K562 (cell line): ENCODE measurements at regions not wholly inside any gene's neighbourhood (a gene's known extent, or its start where the extent isn't known, plus 50 kb on each side); places are given as distances from the start of the nearest gene placed in this dataset.

ENCODE experiments used
- ATAC-seq: fragments of 200-7000 bp; cut with Tn5 transposase; 3 replicates; pipeline ENCODE4 v1.9.1; 2020; ENCODE audit warnings: moderate library complexity
- BruUV-seq: library from RNA; stranded (reverse); fragments of 400-500 nt; replicated peaks from 2 replicates; lab custom pipeline; 2021; lab: Mats Ljungman, UMichigan
- CTCF ChIA-PET: fragments of 300-600 bp; formaldehyde crosslinking; extraction: SDS; loops from one replicate; lab custom pipeline; 2021; ENCODE audit warnings: low intra/inter-chr PET ratio; lab: Yijun Ruan, JAX
- POLR2A ChIA-PET: fragments of 300-600, 350-650 bp; sonication (Branson Sonifier 250); formaldehyde crosslinking; extraction: SDS; loops from one replicate; lab custom pipeline; 2021; ENCODE audit warnings: antibody characterized with exemption, inconsistent platforms; lab: Yijun Ruan, JAX
- DNase-seq, 4 experiments: peaks; one replicate each; pipeline versions ENCODE4 v3.0.0 to v3.0.0-alpha.2; 2011 to 2018; ENCODE audit warnings: low spot score in 3 of 4, mixed read lengths in 3 of 4; ENCODE audit errors: extremely low read depth in 1 of 4
- FAIRE-seq: peaks from 2 replicates; lab custom pipeline; 2011; peaks lifted over from hg19 to GRCh38; lab: Jason Lieb, UNC
- H2AFZ ChIP-seq: 2 replicates; pipeline ENCODE4 v1.6.0; 2011; ENCODE audit warnings: low read depth, low read length, control low read depth, inconsistent platforms
- H3K27ac ChIP-seq: fragments of 200-600 bp; 3 replicates; pipeline ENCODE4 v1.8.0; 2011; ENCODE audit warnings: low read depth, mild to moderate bottlenecking, control low read depth, inconsistent platforms, low read length, moderate library complexity, mixed read lengths; ENCODE audit errors: extremely low read depth
- H3K27me3 ChIP-seq, 2 experiments: fragments of 300-600 bp in 1 of 2; 2 replicates in 1 of 2; 3 replicates in 1 of 2; pipeline versions ENCODE4 v1.6.0 to v1.8.0; 2011; ENCODE audit warnings: inconsistent platforms in 2 of 2, low read length in 2 of 2, mild to moderate bottlenecking in 1 of 2, mixed read lengths in 1 of 2, moderate library complexity in 1 of 2; ENCODE audit not compliant: control insufficient read depth in 2 of 2, insufficient read depth in 2 of 2
- H3K36me3 ChIP-seq: fragments of 300-600 bp; 3 replicates; pipeline ENCODE4 v1.8.0; 2011; ENCODE audit warnings: mild to moderate bottlenecking, low read length, inconsistent platforms; ENCODE audit not compliant: control insufficient read depth, insufficient read depth
- H3K4me1 ChIP-seq, 2 experiments: fragments of 200-600 bp in 1 of 2; replicated peaks in 1 of 2; 2 replicates in 1 of 2; 3 replicates in 1 of 2; pipeline versions ENCODE4 v1.5.1 to v1.8.0; 2011; ENCODE audit warnings: inconsistent platforms in 2 of 2, low read length in 2 of 2, mild to moderate bottlenecking in 1 of 2, mixed read lengths in 1 of 2, moderate library complexity in 1 of 2; ENCODE audit not compliant: control insufficient read depth in 2 of 2, insufficient read depth in 2 of 2
- H3K4me2 ChIP-seq: 2 replicates; pipeline ENCODE4 v1.6.1; 2011; ENCODE audit warnings: low read length, control low read depth, inconsistent platforms, mixed read lengths; ENCODE audit not compliant: insufficient read depth
- H3K4me3 ChIP-seq: fragments of 200-600 bp; sonication (generic), shearing (Covaris generic); 2 replicates; pipeline ENCODE4 v1.5.1; 2016; ENCODE audit warnings: control low read depth, inconsistent platforms
- H3K79me2 ChIP-seq: fragments of 200-600 bp; 3 replicates; pipeline ENCODE4 v1.8.0; 2011; ENCODE audit warnings: low read length, inconsistent platforms; ENCODE audit not compliant: control insufficient read depth, insufficient read depth
- H3K9ac ChIP-seq, 2 experiments: 2 replicates each; pipeline versions ENCODE4 v1.6.0 to v1.6.1; 2011; ENCODE audit warnings: low read depth in 2 of 2, low read length in 2 of 2, control low read depth in 1 of 2, inconsistent platforms in 1 of 2, mild to moderate bottlenecking in 1 of 2, mixed read lengths in 1 of 2; ENCODE audit not compliant: insufficient read depth in 1 of 2
- H3K9me1 ChIP-seq: one replicate; pipeline ENCODE4 v1.6.0; 2011; ENCODE audit warnings: inconsistent platforms, mild to moderate bottlenecking, low read length, moderate library complexity; ENCODE audit not compliant: control insufficient read depth, insufficient read depth
- H3K9me3 ChIP-seq: replicated peaks from 2 replicates; pipeline ENCODE4 v1.5.1; 2011; ENCODE audit warnings: low read depth, low read length, inconsistent platforms; ENCODE audit not compliant: control insufficient read depth, insufficient read depth
- H4K20me1 ChIP-seq: replicated peaks from 2 replicates; pipeline ENCODE4 v1.6.1; 2011; ENCODE audit warnings: low read length, inconsistent platforms, mixed read lengths; ENCODE audit not compliant: control insufficient read depth, insufficient read depth
- ATF1 ChIP-seq, 2 experiments: fragments of 450-650 bp in 1 of 2; IDR thresholded peaks; 2 replicates each; pipeline ENCODE4 v1.6.1; 2016; ENCODE audit warnings: missing compliant biosample characterization in 1 of 2, missing genetic modification characterization in 1 of 2
- DDX20 ChIP-seq: fragments of 450-650 bp; IDR thresholded peaks from 2 replicates; pipeline ENCODE4 v1.6.1; 2016; ENCODE audit warnings: missing genetic modification characterization, low read depth, mild to moderate bottlenecking, missing compliant biosample characterization, moderate library complexity
- DMBX1 ChIP-seq: fragments of 250-450 bp; sonication (Bioruptor Pico); IDR thresholded peaks from 2 replicates; pipeline ENCODE4 v1.8.0; 2022; ENCODE audit warnings: inconsistent platforms, mild to moderate bottlenecking, moderate library complexity, borderline replicate concordance
- ELF4 ChIP-seq: fragments of 450-650 bp; formaldehyde crosslinking; IDR thresholded peaks from 2 replicates; pipeline ENCODE4 v1.4.0; 2022; ENCODE audit warnings: missing genetic modification characterization
- FOXO4 ChIP-seq: fragments of 450-650 bp; formaldehyde crosslinking; IDR thresholded peaks from 2 replicates; pipeline ENCODE4 v1.4.0; 2020; ENCODE audit warnings: mild to moderate bottlenecking, moderate library complexity
- HDAC2 ChIP-seq: fragments of 450-650 bp; IDR thresholded peaks from 2 replicates; pipeline ENCODE4 v1.6.1; 2016; ENCODE audit warnings: mild to moderate bottlenecking
- KAT2B ChIP-seq: IDR thresholded peaks from one replicate; pipeline ENCODE4 v1.6.1; 2012; ENCODE audit warnings: low read depth, mild to moderate bottlenecking, control low read depth, inconsistent platforms, low read length, moderate library complexity
- MEIS2 ChIP-seq: fragments of 450-650 bp; IDR thresholded peaks from 2 replicates; pipeline ENCODE4 v1.6.1; 2014; ENCODE audit warnings: mild to moderate bottlenecking; ENCODE audit not compliant: partially characterized antibody
- MXI1 ChIP-seq: IDR thresholded peaks from 2 replicates; pipeline ENCODE4 v1.6.1; 2011; ENCODE audit warnings: low read depth, mild to moderate bottlenecking, improper control_type of control experiment, low read length
- NR2C2 ChIP-seq, 2 experiments: fragments of 200-800 bp in 1 of 2; sonication (Bioruptor generic) in 1 of 2; sonication (generic) in 1 of 2; formaldehyde crosslinking in 1 of 2; IDR thresholded peaks; 2 replicates each; pipeline versions ENCODE4 v1.6.1 to v1.8.0; 2016 to 2022; ENCODE audit warnings: mild to moderate bottlenecking in 1 of 2, missing compliant biosample characterization in 1 of 2, missing genetic modification characterization in 1 of 2, missing genetic modification reagents in 1 of 2
- SRSF3 ChIP-seq: fragments of 200-400 bp; formaldehyde crosslinking; IDR thresholded peaks from 2 replicates; pipeline ENCODE4 v1.6.1; 2016; ENCODE audit warnings: mild to moderate bottlenecking, low read length, moderate library complexity; ENCODE audit not compliant: insufficient read depth
- STAG1 ChIP-seq: sonication (generic); formaldehyde crosslinking; IDR thresholded peaks from 2 replicates; pipeline ENCODE4 v1.5.0; 2020; ENCODE audit warnings: missing genetic modification reagents, borderline replicate concordance
- USF1 ChIP-seq: sonication (generic); formaldehyde crosslinking; IDR thresholded peaks from 2 replicates; pipeline ENCODE4 v1.9.0; 2022; ENCODE audit warnings: mild to moderate bottlenecking, missing genetic modification reagents
- ZBTB11 ChIP-seq, 3 experiments: fragments of 200-800 bp in 1 of 3; fragments of 250-450 bp in 1 of 3; fragments of 450-650 bp in 1 of 3; sonication (Bioruptor Pico) in 1 of 3; sonication (Bioruptor generic) in 1 of 3; formaldehyde crosslinking in 1 of 3; IDR thresholded peaks; 2 replicates each; pipeline versions ENCODE4 v1.6.1 to v1.8.0; 2016 to 2022; ENCODE audit warnings: mild to moderate bottlenecking in 2 of 3, missing genetic modification characterization in 2 of 3, missing compliant biosample characterization in 1 of 3, moderate library complexity in 1 of 3
- ZBTB8A ChIP-seq: fragments of 450-650 bp; IDR thresholded peaks from 2 replicates; pipeline ENCODE4 v1.6.1; 2018; ENCODE audit warnings: mild to moderate bottlenecking, moderate library complexity; ENCODE audit not compliant: partially characterized antibody
- ZNF347 ChIP-seq: fragments of 450-650 bp; formaldehyde crosslinking; IDR thresholded peaks from 2 replicates; pipeline ENCODE4 v1.4.0; 2020; ENCODE audit warnings: low read depth, mild to moderate bottlenecking, moderate library complexity
- WGBS: fragments of 100-300 bp; shearing (Covaris generic); methylation state at CpG from one replicate; pipeline ENCODE4 v1.1.6; 2016; ENCODE audit warnings: low coverage, mixed read lengths; ENCODE audit not compliant: insufficient coverage; ENCODE audit errors: missing lambda C conversion rate; 5-methylcytosine and 5-hydroxymethylcytosine counted together
- in situ Hi-C: fragments of 300-500 bp; cut with MboI; formaldehyde crosslinking; loops from 4 replicates; pipeline ENCODE4 v1.15.0; 2018; ENCODE audit warnings: inconsistent platforms, mixed read lengths
- intact Hi-C: fragments of 100-400 bp; cut with micrococcal nuclease; formaldehyde crosslinking; loops from 2 replicates; pipeline ENCODE4 v1.14.2; 2022

- no peak overlapping the region for H2AFZ ChIP-seq
- intact Hi-C loops (no loop called here), in situ Hi-C loops (no loop called here)
- H3K4me1 ChIP-seq: no peaks in the 10 kb centered on the region
- H3K4me3 ChIP-seq: no peak overlapping the region
- no peaks in the 10 kb centered on the region for H3K79me2 ChIP-seq
- DNase-seq (no peak), ATAC-seq (no peak), FAIRE-seq (no peak)
- no TSS peak for BruUV-seq
- ChIA-PET POLR2A (no interaction called here), CTCF (no interaction called here)
- WGBS: 1% methylated on average over 5 of the region's 5 CpGs
- no peaks in the 10 kb centered on the region for H4K20me1 ChIP-seq
- TF ChIP-seq DMBX1 (CRISPR knock-in tag) (no peak), ZBTB8A (no peak), ELF4 (CRISPR knock-in tag) (no peak), DDX20 (tag) (no peak), ZBTB11 (CRISPR knock-in tag; IDR thresholded peaks at IDR 0.05) (no peak), HDAC2 (no peak), KAT2B (no peak), SRSF3 (no peak), NR2C2 (CRISPR knock-in tag; IDR thresholded peaks at IDR 0.05) (no peak), NR2C2 (tag; IDR thresholded peaks at IDR 0.05) (no peak), MEIS2 (no peak), ZNF347 (no peak), ATF1 (CRISPR knock-in tag; IDR thresholded peaks at IDR 0.05) (no peak), ATF1 (tag; IDR thresholded peaks at IDR 0.05) (no peak), FOXO4 (CRISPR knock-in tag) (no peak), MXI1 (no peak), USF1 (CRISPR knock-in tag) (no peak), STAG1 (CRISPR knock-in tag) (no peak)
- no peak overlapping the region for H3K4me2 ChIP-seq
- no peaks in the 10 kb centered on the region for H3K36me3 ChIP-seq
- no peaks in the 10 kb centered on the region; a peak in 1 of 5 replicates for H3K27me3 ChIP-seq
- H3K27ac ChIP-seq: no peak overlapping the region
- no peak overlapping the region for H3K9ac ChIP-seq
- no peaks in the 10 kb centered on the region for H3K9me3 ChIP-seq
- no peaks in the 10 kb centered on the region for H3K9me1 ChIP-seq
These were observed 140.0 kb upstream of the RAD23B start for GRCh38 chr9:107142896-107143603.
